K562 (cell line): ENCODE measurements at regions not wholly inside any gene's neighbourhood (a gene's known extent, or its start where the extent isn't known, plus 50 kb on each side); places are given as distances from the start of the nearest gene placed in this dataset.

ENCODE experiments used
- ATAC-seq: fragments of 200-7000 bp; cut with Tn5 transposase; 3 replicates; pipeline ENCODE4 v1.9.1; 2020; ENCODE audit warnings: moderate library complexity
- BruUV-seq: library from RNA; stranded (reverse); fragments of 400-500 nt; replicated peaks from 2 replicates; lab custom pipeline; 2021; lab: Mats Ljungman, UMichigan
- CTCF ChIA-PET: fragments of 300-600 bp; formaldehyde crosslinking; extraction: SDS; loops from one replicate; lab custom pipeline; 2021; ENCODE audit warnings: low intra/inter-chr PET ratio; lab: Yijun Ruan, JAX
- POLR2A ChIA-PET: fragments of 300-600, 350-650 bp; sonication (Branson Sonifier 250); formaldehyde crosslinking; extraction: SDS; loops from one replicate; lab custom pipeline; 2021; ENCODE audit warnings: antibody characterized with exemption, inconsistent platforms; lab: Yijun Ruan, JAX
- DNase-seq, 4 experiments: peaks; one replicate each; pipeline versions ENCODE4 v3.0.0 to v3.0.0-alpha.2; 2011 to 2018; ENCODE audit warnings: low spot score in 3 of 4, mixed read lengths in 3 of 4; ENCODE audit errors: extremely low read depth in 1 of 4
- FAIRE-seq: peaks from 2 replicates; lab custom pipeline; 2011; peaks lifted over from hg19 to GRCh38; lab: Jason Lieb, UNC
- H2AFZ ChIP-seq: 2 replicates; pipeline ENCODE4 v1.6.0; 2011; ENCODE audit warnings: low read depth, low read length, control low read depth, inconsistent platforms
- H3K27ac ChIP-seq: fragments of 200-600 bp; 3 replicates; pipeline ENCODE4 v1.8.0; 2011; ENCODE audit warnings: low read depth, mild to moderate bottlenecking, control low read depth, inconsistent platforms, low read length, moderate library complexity, mixed read lengths; ENCODE audit errors: extremely low read depth
- H3K27me3 ChIP-seq, 2 experiments: fragments of 300-600 bp in 1 of 2; 2 replicates in 1 of 2; 3 replicates in 1 of 2; pipeline versions ENCODE4 v1.6.0 to v1.8.0; 2011; ENCODE audit warnings: inconsistent platforms in 2 of 2, low read length in 2 of 2, mild to moderate bottlenecking in 1 of 2, mixed read lengths in 1 of 2, moderate library complexity in 1 of 2; ENCODE audit not compliant: control insufficient read depth in 2 of 2, insufficient read depth in 2 of 2
- H3K36me3 ChIP-seq: fragments of 300-600 bp; 3 replicates; pipeline ENCODE4 v1.8.0; 2011; ENCODE audit warnings: mild to moderate bottlenecking, low read length, inconsistent platforms; ENCODE audit not compliant: control insufficient read depth, insufficient read depth
- H3K4me1 ChIP-seq, 2 experiments: fragments of 200-600 bp in 1 of 2; replicated peaks in 1 of 2; 2 replicates in 1 of 2; 3 replicates in 1 of 2; pipeline versions ENCODE4 v1.5.1 to v1.8.0; 2011; ENCODE audit warnings: inconsistent platforms in 2 of 2, low read length in 2 of 2, mild to moderate bottlenecking in 1 of 2, mixed read lengths in 1 of 2, moderate library complexity in 1 of 2; ENCODE audit not compliant: control insufficient read depth in 2 of 2, insufficient read depth in 2 of 2
- H3K4me2 ChIP-seq: 2 replicates; pipeline ENCODE4 v1.6.1; 2011; ENCODE audit warnings: low read length, control low read depth, inconsistent platforms, mixed read lengths; ENCODE audit not compliant: insufficient read depth
- H3K4me3 ChIP-seq: fragments of 200-600 bp; sonication (generic), shearing (Covaris generic); 2 replicates; pipeline ENCODE4 v1.5.1; 2016; ENCODE audit warnings: control low read depth, inconsistent platforms
- H3K79me2 ChIP-seq: fragments of 200-600 bp; 3 replicates; pipeline ENCODE4 v1.8.0; 2011; ENCODE audit warnings: low read length, inconsistent platforms; ENCODE audit not compliant: control insufficient read depth, insufficient read depth
- H3K9ac ChIP-seq, 2 experiments: 2 replicates each; pipeline versions ENCODE4 v1.6.0 to v1.6.1; 2011; ENCODE audit warnings: low read depth in 2 of 2, low read length in 2 of 2, control low read depth in 1 of 2, inconsistent platforms in 1 of 2, mild to moderate bottlenecking in 1 of 2, mixed read lengths in 1 of 2; ENCODE audit not compliant: insufficient read depth in 1 of 2
- H3K9me1 ChIP-seq: one replicate; pipeline ENCODE4 v1.6.0; 2011; ENCODE audit warnings: inconsistent platforms, mild to moderate bottlenecking, low read length, moderate library complexity; ENCODE audit not compliant: control insufficient read depth, insufficient read depth
- H3K9me3 ChIP-seq: replicated peaks from 2 replicates; pipeline ENCODE4 v1.5.1; 2011; ENCODE audit warnings: low read depth, low read length, inconsistent platforms; ENCODE audit not compliant: control insufficient read depth, insufficient read depth
- H4K20me1 ChIP-seq: replicated peaks from 2 replicates; pipeline ENCODE4 v1.6.1; 2011; ENCODE audit warnings: low read length, inconsistent platforms, mixed read lengths; ENCODE audit not compliant: control insufficient read depth, insufficient read depth
- HNRNPH1 ChIP-seq: fragments of 200-400 bp; formaldehyde crosslinking; optimal IDR thresholded peaks from 2 replicates; pipeline ENCODE3; 2017; ENCODE audit warnings: low read depth, mild to moderate bottlenecking, low read length, moderate library complexity
- KLF6 ChIP-seq: fragments of 250-450 bp; sonication (Bioruptor Pico); IDR thresholded peaks from 2 replicates; pipeline ENCODE4 v1.4.0; 2020; ENCODE audit warnings: mild to moderate bottlenecking, moderate library complexity, borderline replicate concordance
- LARP7 ChIP-seq: fragments of 450-650 bp; IDR thresholded peaks from 2 replicates; pipeline ENCODE4 v1.6.1; 2016
- NFE2 ChIP-seq: IDR thresholded peaks from 2 replicates; pipeline ENCODE4 v1.6.1; 2014; ENCODE audit warnings: antibody characterized with exemption, low read depth
- SREBF2 ChIP-seq: sonication (generic); formaldehyde crosslinking; IDR thresholded peaks from 2 replicates; pipeline ENCODE4 v1.4.0; 2020; ENCODE audit warnings: mild to moderate bottlenecking, missing genetic modification reagents
- WGBS: fragments of 100-300 bp; shearing (Covaris generic); methylation state at CpG from one replicate; pipeline ENCODE4 v1.1.6; 2016; ENCODE audit warnings: low coverage, mixed read lengths; ENCODE audit not compliant: insufficient coverage; ENCODE audit errors: missing lambda C conversion rate; 5-methylcytosine and 5-hydroxymethylcytosine counted together
- in situ Hi-C: fragments of 300-500 bp; cut with MboI; formaldehyde crosslinking; loops from 4 replicates; pipeline ENCODE4 v1.15.0; 2018; ENCODE audit warnings: inconsistent platforms, mixed read lengths
- intact Hi-C: fragments of 100-400 bp; cut with micrococcal nuclease; formaldehyde crosslinking; loops from 2 replicates; pipeline ENCODE4 v1.14.2; 2022

DNA sequence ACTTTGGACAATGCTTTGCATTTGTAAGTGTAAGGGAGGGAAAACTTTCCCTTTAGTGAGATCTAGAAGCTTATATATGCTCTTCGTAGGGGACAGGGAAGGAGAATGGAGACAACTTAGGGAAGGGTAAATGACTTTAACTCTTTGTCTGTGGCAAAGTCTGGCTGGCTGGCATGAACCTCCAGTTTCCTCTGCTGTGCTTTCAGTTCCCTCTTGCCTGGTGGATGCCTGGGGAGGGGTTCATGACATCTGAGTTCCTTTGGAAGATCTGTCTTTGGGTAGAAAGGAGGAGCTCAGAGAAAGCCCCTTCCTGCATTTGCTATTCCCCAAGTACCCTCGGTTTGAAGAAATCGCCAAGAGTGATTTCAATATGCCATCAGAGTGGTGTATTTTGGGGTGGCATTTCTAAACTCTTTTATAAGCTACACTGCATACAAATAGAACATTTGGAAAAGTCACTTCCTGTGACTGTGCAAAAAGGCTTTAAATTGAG is 143.6 kb downstream of the VAPA start:
- Histone ChIP-seq H3K9me1 (no peaks in the 10 kb centered on the region), H3K79me2 (no peaks in the 10 kb centered on the region), H3K4me3 (no peak overlapping the region), H3K9ac (no peak overlapping the region), H3K27ac (no peak overlapping the region), H4K20me1 (no peaks in the 10 kb centered on the region), H3K4me1 (0 out of 5 replicates have a peak, but pooled peaks cover 0 to 4% of the 10 kb centered on the region in 2 experiments), H3K9me3 (no peaks in the 10 kb centered on the region), H2AFZ (no peak overlapping the region), H3K36me3 (no peaks in the 10 kb centered on the region), H3K4me2 (no peak overlapping the region), H3K27me3 (peaks cover 54 to 69% of the 10 kb centered on the region in 2 experiments)
- POLR2A ChIA-PET: interaction anchor here (0.8 to 1.2 kb wide), 2 partner anchors 9 to 30 kb away, joined by 3 read pairs; no protein-coding TSS in a partner anchor
- 2% methylated on average over 3 of the region's 3 CpGs for WGBS
- DNase-seq (no peak), ATAC-seq (no peak), FAIRE-seq (no peak)
- TF ChIP-seq NFE2 (0 out of 2 replicates have a peak, but pooled peaks have one; percentile 4), KLF6 (CRISPR knock-in tag) (no peak)
- CTCF ChIA-PET: no interaction called here
- no TSS peak for BruUV-seq
- in situ Hi-C loops: no loop called here
- intact Hi-C loops: no loop called here

DNA sequence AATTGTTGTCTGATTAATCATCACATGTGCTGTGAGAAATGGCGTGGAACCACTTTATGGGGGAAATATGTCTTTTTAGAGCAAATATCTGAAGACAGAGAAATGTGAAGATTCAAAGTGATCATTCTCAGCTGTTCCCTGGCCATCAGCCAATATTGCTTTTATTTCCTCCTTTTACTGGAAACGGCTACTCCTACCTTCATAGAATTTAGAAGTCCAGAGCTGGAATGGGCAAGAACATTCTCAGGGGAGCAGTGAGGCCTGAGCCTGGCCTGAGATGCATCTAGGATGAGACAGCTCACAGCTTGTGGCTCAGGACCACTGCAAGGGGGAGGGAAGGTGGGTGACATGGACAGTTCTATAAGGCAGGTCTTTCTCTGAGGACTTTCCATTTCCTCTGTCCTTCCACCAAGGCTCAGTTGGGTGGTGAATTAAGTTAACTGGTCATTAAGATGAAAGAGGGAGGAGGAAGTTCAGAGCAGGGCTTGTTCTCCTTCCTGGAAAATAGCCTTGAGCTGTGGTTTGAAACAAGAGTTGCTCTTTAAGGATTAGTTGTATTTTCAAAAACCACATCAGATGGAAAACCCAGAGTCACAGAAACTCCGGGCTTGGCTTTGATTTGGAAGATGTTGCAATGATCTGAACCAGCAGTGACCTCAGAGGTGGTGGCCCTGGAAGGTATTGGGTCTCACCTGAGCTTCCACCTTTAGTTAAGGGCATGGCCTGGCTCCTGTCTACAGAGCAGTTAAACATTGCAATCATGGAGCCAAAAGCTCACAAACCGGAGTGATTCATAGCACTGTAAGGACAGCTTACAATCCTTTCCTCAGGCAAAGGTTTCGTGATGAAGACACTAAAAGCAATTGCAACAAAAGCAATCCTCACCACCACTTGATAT is 144.3 kb downstream of the VAPA start:
- in situ Hi-C loops (no loop called here), intact Hi-C loops (no loop called here)
- H2AFZ ChIP-seq: no peak overlapping the region
- ATAC-seq (no peak), FAIRE-seq (no peak), DNase-seq (no peak)
- H3K4me3 ChIP-seq: no peak overlapping the region
- ChIA-PET POLR2A (interaction anchor here (0.8 to 1.2 kb wide), 2 partner anchors 10 to 31 kb away, joined by 3 read pairs; no protein-coding TSS in a partner anchor), CTCF (no interaction called here)
- no peaks in the 10 kb centered on the region for H3K79me2 ChIP-seq
- WGBS: 0% methylated on average over 5 of the region's 5 CpGs
- H3K36me3 ChIP-seq: no peaks in the 10 kb centered on the region
- no peaks in the 10 kb centered on the region for H4K20me1 ChIP-seq
- TF ChIP-seq LARP7 (no peak), HNRNPH1 (no peak), SREBF2 (CRISPR knock-in tag) (no peak)
- H3K9me1 ChIP-seq: no peaks in the 10 kb centered on the region
- no TSS peak for BruUV-seq
- H3K27me3 ChIP-seq: peaks cover 55 to 69% of the 10 kb centered on the region in 2 experiments
- no peak overlapping the region for H3K4me2 ChIP-seq
- no peaks in the 10 kb centered on the region for H3K9me3 ChIP-seq
- H3K27ac ChIP-seq: no peak overlapping the region
- H3K9ac ChIP-seq: no peak overlapping the region
- H3K4me1 ChIP-seq: 0 out of 5 replicates have a peak, but pooled peaks cover 0 to 4% of the 10 kb centered on the region in 2 experiments
